Activated T-helper 2 cell treated with anti-CD3 and anti-CD28 coated beads, Interferon-gamma antibody, Interleukin-2, Interleukin-4, amounts not matched to agents 10 μg/mL and 5 μg/mL and 100 μg/mL, durations not matched to agents 14 hours and 24 hours and 36 hours (primary cell): ENCODE measurements at regions not wholly inside any gene's neighbourhood (a gene's known extent, or its start where the extent isn't known, plus 50 kb on each side); places are given as distances from the start of the nearest gene placed in this dataset.

Experiments used
- DNase-seq: peaks from one replicate; pipeline ENCODE4 v3.0.0; 2021; ENCODE audit warnings: low spot score
- H3K27ac Mint-ChIP-seq: one replicate; pipeline ENCODE4 v1.8.0; 2021; ENCODE audit warnings: mixed read lengths
- H3K27me3 Mint-ChIP-seq: one replicate; pipeline ENCODE4 v1.8.0; 2021; ENCODE audit warnings: low read depth, mixed read lengths
- H3K36me3 Mint-ChIP-seq: one replicate; pipeline ENCODE4 v1.8.0; 2021; ENCODE audit warnings: low read depth, mixed read lengths
- H3K4me1 Mint-ChIP-seq: one replicate; pipeline ENCODE4 v1.8.0; 2021; ENCODE audit warnings: low read depth, mixed read lengths
- H3K4me3 Mint-ChIP-seq: one replicate; pipeline ENCODE4 v1.8.0; 2021; ENCODE audit warnings: low read depth, mild to moderate bottlenecking, moderate library complexity, mixed read lengths
- H3K9me3 Mint-ChIP-seq: one replicate; pipeline ENCODE4 v1.8.0; 2021; ENCODE audit warnings: mixed read lengths
- intact Hi-C: fragments of 100-400 bp; cut with micrococcal nuclease; formaldehyde crosslinking; loops from one replicate; pipeline ENCODE4 v1.15.1; 2023

GRCh38 chr2:204472375-204472774 is 72.9 kb upstream of the PARD3B start:
- intact Hi-C loops = no loop called here
- Mint-ChIP-seq H3K4me1 (no peaks in the 10 kb centered on the region), H3K36me3 (no peaks in the 10 kb centered on the region), H3K27me3 (peaks cover 4% of the 10 kb centered on the region), H3K4me3 (no peak overlapping the region), H3K9me3 (no peaks in the 10 kb centered on the region), H3K27ac (no peak overlapping the region)
- DNase-seq = no peak

GRCh38 chr2:204473224-204473623 is 72.1 kb upstream of the PARD3B start:
- H3K36me3 Mint-ChIP-seq = no peaks in the 10 kb centered on the region

GRCh38 chr2:204475399-204475798 is 69.9 kb upstream of the PARD3B start:
- Mint-ChIP-seq H3K4me1 (no peaks in the 10 kb centered on the region), H3K27me3 (no peaks in the 10 kb centered on the region), H3K9me3 (no peaks in the 10 kb centered on the region), H3K36me3 (no peaks in the 10 kb centered on the region), H3K4me3 (no peak overlapping the region), H3K27ac (no peak overlapping the region)
- DNase-seq = no peak
- intact Hi-C loops = no loop called here

More at GRCh38 chr2:204473224-204473623, 72.1 kb upstream of the PARD3B start:
- H3K9me3 Mint-ChIP-seq = no peaks in the 10 kb centered on the region
- no peak overlapping the region for H3K27ac Mint-ChIP-seq
- intact Hi-C loops = no loop called here
- DNase-seq = no peak
- no peaks in the 10 kb centered on the region for H3K4me1 Mint-ChIP-seq
- H3K4me3 Mint-ChIP-seq = no peak overlapping the region
- H3K27me3 Mint-ChIP-seq = peaks cover 4% of the 10 kb centered on the region

- intact Hi-C loops = no loop called here
- H3K36me3 Mint-ChIP-seq = no peaks in the 10 kb centered on the region
- no peaks in the 10 kb centered on the region for H3K4me1 Mint-ChIP-seq
- H3K27ac Mint-ChIP-seq = no peak overlapping the region
- no peaks in the 10 kb centered on the region for H3K9me3 Mint-ChIP-seq
- no peak for DNase-seq
- H3K27me3 Mint-ChIP-seq = no peaks in the 10 kb centered on the region
- H3K4me3 Mint-ChIP-seq = no peak overlapping the region
Measured at GRCh38 chr2:204477358-204477950, 67.8 kb upstream of the PARD3B start.

GRCh38 chr2:204479557-204479956 is 65.7 kb upstream of the PARD3B start:
- intact Hi-C loops = no loop called here
- Mint-ChIP-seq H3K27ac (no peak overlapping the region), H3K9me3 (no peaks in the 10 kb centered on the region), H3K4me3 (no peak overlapping the region), H3K4me1 (no peaks in the 10 kb centered on the region), H3K27me3 (no peaks in the 10 kb centered on the region), H3K36me3 (no peaks in the 10 kb centered on the region)
- DNase-seq = no peak

GRCh38 chr2:204480676-204481075 is 64.6 kb upstream of the PARD3B start:
- intact Hi-C loops = no loop called here
- H3K4me1 Mint-ChIP-seq = no peaks in the 10 kb centered on the region
- no peak overlapping the region for H3K4me3 Mint-ChIP-seq
- no peaks in the 10 kb centered on the region for H3K9me3 Mint-ChIP-seq
- no peaks in the 10 kb centered on the region for H3K36me3 Mint-ChIP-seq
- H3K27me3 Mint-ChIP-seq = no peaks in the 10 kb centered on the region
- no peak overlapping the region for H3K27ac Mint-ChIP-seq
- DNase-seq = no peak

GRCh38 chr2:204483608-204484081 is 61.6 kb upstream of the PARD3B start:
- no peaks in the 10 kb centered on the region for H3K4me1 Mint-ChIP-seq
- no peaks in the 10 kb centered on the region for H3K9me3 Mint-ChIP-seq
- no peak for DNase-seq
- intact Hi-C loops = no loop called here
- peaks cover 3% of the 10 kb centered on the region for H3K27me3 Mint-ChIP-seq
- H3K4me3 Mint-ChIP-seq = no peak overlapping the region
- H3K27ac Mint-ChIP-seq = no peak overlapping the region
- H3K36me3 Mint-ChIP-seq = no peaks in the 10 kb centered on the region

- Mint-ChIP-seq H3K27me3 (peaks cover 3% of the 10 kb centered on the region), H3K4me1 (no peaks in the 10 kb centered on the region), H3K36me3 (no peaks in the 10 kb centered on the region), H3K27ac (no peak overlapping the region), H3K9me3 (no peaks in the 10 kb centered on the region), H3K4me3 (no peak overlapping the region)
- intact Hi-C loops = no loop called here
- no peak for DNase-seq
Measured at GRCh38 chr2:204486321-204486720, 59.0 kb upstream of the PARD3B start.

GRCh38 chr2:204486805-204487204 is 58.5 kb upstream of the PARD3B start:
- Mint-ChIP-seq H3K36me3 (no peaks in the 10 kb centered on the region), H3K27me3 (peaks cover 3% of the 10 kb centered on the region), H3K9me3 (no peaks in the 10 kb centered on the region), H3K27ac (no peak overlapping the region), H3K4me3 (no peak overlapping the region), H3K4me1 (no peaks in the 10 kb centered on the region)
- intact Hi-C loops = no loop called here
- no peak for DNase-seq

- H3K4me1 Mint-ChIP-seq = no peaks in the 10 kb centered on the region
- H3K27me3 Mint-ChIP-seq = peaks cover 3% of the 10 kb centered on the region
- no peaks in the 10 kb centered on the region for H3K9me3 Mint-ChIP-seq
- no peaks in the 10 kb centered on the region for H3K36me3 Mint-ChIP-seq
- DNase-seq = no peak
- no peak overlapping the region for H3K27ac Mint-ChIP-seq
- H3K4me3 Mint-ChIP-seq = no peak overlapping the region
- intact Hi-C loops = no loop called here
Measured at GRCh38 chr2:204487447-204488229, 57.6 kb upstream of the PARD3B start.

GRCh38 chr2:204491528-204491927 is 53.7 kb upstream of the PARD3B start:
- Mint-ChIP-seq H3K27ac (no peak overlapping the region), H3K36me3 (no peaks in the 10 kb centered on the region), H3K4me3 (no peak overlapping the region), H3K4me1 (no peaks in the 10 kb centered on the region), H3K9me3 (no peaks in the 10 kb centered on the region), H3K27me3 (peaks cover 7% of the 10 kb centered on the region)
- DNase-seq = no peak
- intact Hi-C loops = no loop called here

GRCh38 chr2:204492417-204492816 is 52.9 kb upstream of the PARD3B start:
- H3K36me3 Mint-ChIP-seq = no peaks in the 10 kb centered on the region
- no peak for DNase-seq
- H3K27ac Mint-ChIP-seq = no peak overlapping the region
- H3K27me3 Mint-ChIP-seq = peaks cover 11% of the 10 kb centered on the region
- intact Hi-C loops = no loop called here
- no peaks in the 10 kb centered on the region for H3K9me3 Mint-ChIP-seq
- no peaks in the 10 kb centered on the region for H3K4me1 Mint-ChIP-seq
- H3K4me3 Mint-ChIP-seq = no peak overlapping the region

GRCh38 chr2:204494681-204495080 is 50.6 kb upstream of the PARD3B start:
- intact Hi-C loops = no loop called here
- Mint-ChIP-seq H3K36me3 (no peaks in the 10 kb centered on the region), H3K9me3 (no peaks in the 10 kb centered on the region), H3K27me3 (peaks cover 10% of the 10 kb centered on the region), H3K4me3 (no peak overlapping the region), H3K4me1 (no peaks in the 10 kb centered on the region), H3K27ac (no peak overlapping the region)
- DNase-seq = no peak
